ENCODE measurements at regions not wholly inside any gene's neighbourhood (a gene's known extent, or its start where the extent isn't known, plus 50 kb on each side); places are given as distances from the start of the nearest gene placed in this dataset.
"Not testable (repeated sequence)": the region's sequence is repeated elsewhere in the genome, so short reads cannot be mapped to it uniquely, and the experiment has no call there.

- no peak overlapping the region for H3K4me3 ChIP-seq (replicated peaks; ENCODE audit: low read depth, low read length)
- no peak for TF ChIP-seq CTCF (IDR thresholded peaks at IDR 0.05; ENCODE audit: low read length, missing control alignments)
- peak; percentile 87 for DNase-seq (ENCODE audit: low read depth)
Observed at GRCh38 chr2:182506606-182507005, 79.8 kb upstream of the PDE1A start.

- not testable (repeated sequence) for DNase-seq (ENCODE audit: low read depth); H3K4me3 ChIP-seq (replicated peaks; ENCODE audit: low read depth, low read length)
Observed at GRCh38 chr2:182508583-182508982, 81.7 kb upstream of the PDE1A start.

GRCh38 chr2:182509216-182509615 lies 82.4 kb upstream of the PDE1A start:
- no peak overlapping the region for H3K4me3 ChIP-seq (replicated peaks; ENCODE audit: low read depth, low read length)
- TF ChIP-seq CTCF (IDR thresholded peaks at IDR 0.05; ENCODE audit: low read length, missing control alignments), result no peak
- no peak for DNase-seq (ENCODE audit: low read depth)

- no peak for TF ChIP-seq CTCF (IDR thresholded peaks at IDR 0.05; ENCODE audit: low read length, missing control alignments)
- H3K4me3 ChIP-seq (replicated peaks; ENCODE audit: low read depth, low read length), result no peak overlapping the region
- DNase-seq (ENCODE audit: low read depth), result no peak
Observed at GRCh38 chr2:182521453-182522404, 94.9 kb upstream of the PDE1A start.

- TF ChIP-seq CTCF (IDR thresholded peaks at IDR 0.05; ENCODE audit: low read length, missing control alignments), result no peak
- no peak for DNase-seq (ENCODE audit: low read depth)
- H3K4me3 ChIP-seq (replicated peaks; ENCODE audit: low read depth, low read length), result no peak overlapping the region
Observed at GRCh38 chr2:182522405-182522896, 95.6 kb upstream of the PDE1A start.

- H3K4me3 ChIP-seq (replicated peaks; ENCODE audit: low read depth, low read length), result no peak overlapping the region
- TF ChIP-seq CTCF (IDR thresholded peaks at IDR 0.05; ENCODE audit: low read length, missing control alignments), result no peak
- no peak for DNase-seq (ENCODE audit: low read depth)
Observed at GRCh38 chr2:182522972-182523473, 96.2 kb upstream of the PDE1A start.

- no peak for TF ChIP-seq CTCF (IDR thresholded peaks at IDR 0.05; ENCODE audit: low read length, missing control alignments)
- no peak overlapping the region for H3K4me3 ChIP-seq (replicated peaks; ENCODE audit: low read depth, low read length)
- DNase-seq (ENCODE audit: low read depth), result no peak
Observed at GRCh38 chr2:182530636-182531035, 103.8 kb upstream of the PDE1A start.

All from fibroblast of pulmonary artery (primary cell).